C4-2B (cell line): ENCODE measurements at regions not wholly inside any gene's neighbourhood (a gene's known extent, or its start where the extent isn't known, plus 50 kb on each side); places are given as distances from the start of the nearest gene placed in this dataset.

Experiments
- ZFX ChIP-seq: fragments of 450-650 bp; IDR thresholded peaks from 2 replicates; pipeline ENCODE4 v1.6.1; 2017
- TF ChIP-seq, protein P1 (sequence below): fragments of 450-650 bp; conservative IDR thresholded peaks from 2 replicates; pipeline ENCODE4 v1.5.1; 2017; ENCODE audit warnings: mild to moderate bottlenecking

- TF ChIP-seq, protein P1, sequence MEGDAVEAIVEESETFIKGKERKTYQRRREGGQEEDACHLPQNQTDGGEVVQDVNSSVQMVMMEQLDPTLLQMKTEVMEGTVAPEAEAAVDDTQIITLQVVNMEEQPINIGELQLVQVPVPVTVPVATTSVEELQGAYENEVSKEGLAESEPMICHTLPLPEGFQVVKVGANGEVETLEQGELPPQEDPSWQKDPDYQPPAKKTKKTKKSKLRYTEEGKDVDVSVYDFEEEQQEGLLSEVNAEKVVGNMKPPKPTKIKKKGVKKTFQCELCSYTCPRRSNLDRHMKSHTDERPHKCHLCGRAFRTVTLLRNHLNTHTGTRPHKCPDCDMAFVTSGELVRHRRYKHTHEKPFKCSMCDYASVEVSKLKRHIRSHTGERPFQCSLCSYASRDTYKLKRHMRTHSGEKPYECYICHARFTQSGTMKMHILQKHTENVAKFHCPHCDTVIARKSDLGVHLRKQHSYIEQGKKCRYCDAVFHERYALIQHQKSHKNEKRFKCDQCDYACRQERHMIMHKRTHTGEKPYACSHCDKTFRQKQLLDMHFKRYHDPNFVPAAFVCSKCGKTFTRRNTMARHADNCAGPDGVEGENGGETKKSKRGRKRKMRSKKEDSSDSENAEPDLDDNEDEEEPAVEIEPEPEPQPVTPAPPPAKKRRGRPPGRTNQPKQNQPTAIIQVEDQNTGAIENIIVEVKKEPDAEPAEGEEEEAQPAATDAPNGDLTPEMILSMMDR = no peak
- TF ChIP-seq ZFX = no peak
These were observed 142.4 kb upstream of the IRX3 start for GRCh38 chr16:54429029-54429428.
